OCI-LY1 (cell line): ENCODE measurements at regions not wholly inside any gene's neighbourhood (a gene's known extent, or its start where the extent isn't known, plus 50 kb on each side); places are given as distances from the start of the nearest gene placed in this dataset.

ENCODE experiments used
- CTCF ChIP-seq: fragments of 200-600 bp; sonication (generic), shearing (Covaris generic); IDR thresholded peaks from 2 replicates; pipeline ENCODE4 v1.5.1; 2017; ENCODE audit warnings: mild to moderate bottlenecking, antibody characterized with exemption, low read length, moderate library complexity, mixed read lengths
- EZH2 ChIP-seq: fragments of 200-600 bp; sonication (generic), shearing (Covaris generic); IDR thresholded peaks from 2 replicates; pipeline ENCODE4 v1.8.0; 2017; ENCODE audit warnings: borderline replicate concordance, mixed run types, mild to moderate bottlenecking, antibody characterized with exemption, low read length, moderate library complexity, mixed read lengths

- TF ChIP-seq CTCF (no peak), EZH2 (no peak)
Observed at GRCh38 chr2:207252416-207252815, 86.7 kb upstream of the KLF7 start.
